CD4-positive, alpha-beta T cell treated with Interferon alpha-2 for 1 hour (primary cell): ENCODE measurements at regions not wholly inside any gene's neighbourhood (a gene's known extent, or its start where the extent isn't known, plus 50 kb on each side); places are given as distances from the start of the nearest gene placed in this dataset.

Experiments used
- DNase-seq, 2 donors: peaks; one replicate each; pipeline ENCODE4 v3.0.0-alpha.2; 2020 to 2022

GRCh38 chr3:11919390-11919789 lies 72.7 kb upstream of the TAMM41 start:
- DNase-seq = no peak

- DNase-seq = no peak
These were observed 77.8 kb upstream of the TAMM41 start for GRCh38 chr3:11924518-11924917.

GRCh38 chr3:11928381-11928780 lies 75.8 kb upstream of the SYN2 start:
- no peak for DNase-seq

- no peak for DNase-seq
These were observed 74.7 kb upstream of the SYN2 start for GRCh38 chr3:11929531-11929930.

GRCh38 chr3:11930084-11930483 lies 74.1 kb upstream of the SYN2 start:
- DNase-seq = no peak

GRCh38 chr3:11932636-11933035 lies 71.6 kb upstream of the SYN2 start:
- no peak for DNase-seq

GRCh38 chr3:11933529-11933928 lies 70.7 kb upstream of the SYN2 start:
- no peak for DNase-seq

GRCh38 chr3:11944052-11944673 lies 60.0 kb upstream of the SYN2 start:
- DNase-seq = no peak

GRCh38 chr3:11948331-11948730 lies 55.9 kb upstream of the SYN2 start:
- DNase-seq = no peak

GRCh38 chr3:11948866-11949265 lies 55.3 kb upstream of the SYN2 start:
- DNase-seq = no peak

GRCh38 chr3:11949351-11949750 lies 54.8 kb upstream of the SYN2 start:
- no peak for DNase-seq

GRCh38 chr3:11950576-11950975 lies 53.6 kb upstream of the SYN2 start:
- no peak for DNase-seq

- no peak for DNase-seq
These were observed 50.8 kb upstream of the SYN2 start for GRCh38 chr3:11953350-11953749.

GRCh38 chr3:11953778-11954177 lies 50.4 kb upstream of the SYN2 start:
- DNase-seq = no peak

GRCh38 chr3:11954312-11954934 lies 49.8 kb upstream of the SYN2 start:
- no peak for DNase-seq
